GM23338 (cell line): ENCODE measurements at regions not wholly inside any gene's neighbourhood (a gene's known extent, or its start where the extent isn't known, plus 50 kb on each side); places are given as distances from the start of the nearest gene placed in this dataset.

Source experiments
- CTCF ChIP-seq, 2 experiments: fragments of 200-600 bp in 1 of 2; sonication (generic) in 1 of 2; conservative IDR thresholded peaks; 2 replicates each; pipeline versions ENCODE4 v1.5.1 to v1.6.1; 2016 to 2017; ENCODE audit warnings: antibody characterized with exemption in 2 of 2, low read depth in 2 of 2, mild to moderate bottlenecking in 2 of 2, moderate library complexity in 1 of 2
- ETS1 ChIP-seq: IDR thresholded peaks from 2 replicates; pipeline ENCODE4 v1.6.1; 2016; ENCODE audit warnings: antibody characterized with exemption
- EZH2 ChIP-seq: fragments of 200-600 bp; sonication (generic); IDR thresholded peaks from one replicate; pipeline ENCODE4 v1.8.0; 2017; ENCODE audit warnings: antibody characterized with exemption, mild to moderate bottlenecking, low read depth; ENCODE audit not compliant: unreplicated experiment
- JUNB ChIP-seq: IDR thresholded peaks from one replicate; pipeline ENCODE4 v1.6.1; 2016; ENCODE audit warnings: antibody characterized with exemption; ENCODE audit not compliant: unreplicated experiment
- NANOG ChIP-seq: IDR thresholded peaks from 2 replicates; pipeline ENCODE4 v1.6.1; 2016; ENCODE audit warnings: antibody characterized with exemption, borderline replicate concordance
- POLR2AphosphoS5 ChIP-seq: IDR thresholded peaks from 2 replicates; pipeline ENCODE4 v1.6.1; 2016; ENCODE audit warnings: antibody characterized with exemption, low read depth
- REST ChIP-seq: IDR thresholded peaks from one replicate; pipeline ENCODE4 v1.6.1; 2018; ENCODE audit warnings: antibody characterized with exemption; ENCODE audit not compliant: unreplicated experiment

GRCh38 chr3:139131951-139132350 lies 87.3 kb upstream of the PRR23C start:
- TF ChIP-seq POLR2AphosphoS5 (no peak), JUNB (no peak), CTCF (conservative IDR thresholded peaks at IDR 0.05; ENCODE audit: low read depth in 2 of 2) (no peak), NANOG (no peak), ETS1 (no peak), EZH2 (no peak), REST (no peak)
